GM19397 (cell line): ENCODE measurements at regions not wholly inside any gene's neighbourhood (a gene's known extent, or its start where the extent isn't known, plus 50 kb on each side); places are given as distances from the start of the nearest gene placed in this dataset.

Source experiments
- ATAC-seq: cut with Tn5 transposase; IDR thresholded peaks from one replicate; pipeline ENCODE4 v1.9.1; 2021; ENCODE audit warnings: mild to moderate bottlenecking, moderate library complexity; ENCODE audit not compliant: unreplicated experiment

DNA sequence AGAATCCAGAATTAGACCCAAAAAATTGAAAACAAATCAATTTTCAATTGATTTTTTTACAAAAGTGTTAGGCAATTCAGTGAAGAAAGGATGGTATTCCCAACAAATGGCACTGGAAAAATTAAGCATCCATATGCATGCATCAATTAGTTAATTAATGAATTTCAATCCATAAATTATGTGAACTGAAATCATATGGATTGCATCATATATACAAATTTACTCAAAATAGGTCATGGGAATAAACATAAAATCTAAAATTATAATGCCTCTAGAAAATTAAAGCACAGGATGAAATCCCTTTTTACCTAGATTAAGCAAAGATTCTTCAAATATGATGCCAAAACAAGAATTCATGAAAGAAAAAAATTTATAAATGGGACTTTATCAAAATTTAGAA, 213.9 kb upstream of the KLHL29 start:
- no peak for ATAC-seq

DNA sequence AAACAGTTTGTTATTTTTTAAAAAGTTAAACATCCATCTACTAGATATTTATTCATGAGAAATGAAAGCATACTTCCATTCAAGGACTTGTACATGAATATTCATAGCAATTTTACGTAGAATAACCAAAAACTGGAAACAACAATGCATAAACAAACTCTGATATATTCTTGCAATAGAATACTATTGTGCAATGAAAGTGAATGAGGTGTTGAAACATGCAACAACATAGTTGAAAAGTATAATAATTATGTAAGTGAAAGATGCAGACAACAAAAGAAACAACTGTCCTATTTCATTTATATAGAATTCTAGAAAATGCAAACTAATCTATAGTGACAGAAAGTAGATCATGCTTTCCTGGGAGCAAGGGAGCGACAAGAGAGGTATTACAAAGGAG, 206.6 kb upstream of the KLHL29 start:
- ATAC-seq, result no peak

GRCh38 chr2:23183733-23184132, 201.2 kb upstream of the KLHL29 start:
- no peak for ATAC-seq

DNA sequence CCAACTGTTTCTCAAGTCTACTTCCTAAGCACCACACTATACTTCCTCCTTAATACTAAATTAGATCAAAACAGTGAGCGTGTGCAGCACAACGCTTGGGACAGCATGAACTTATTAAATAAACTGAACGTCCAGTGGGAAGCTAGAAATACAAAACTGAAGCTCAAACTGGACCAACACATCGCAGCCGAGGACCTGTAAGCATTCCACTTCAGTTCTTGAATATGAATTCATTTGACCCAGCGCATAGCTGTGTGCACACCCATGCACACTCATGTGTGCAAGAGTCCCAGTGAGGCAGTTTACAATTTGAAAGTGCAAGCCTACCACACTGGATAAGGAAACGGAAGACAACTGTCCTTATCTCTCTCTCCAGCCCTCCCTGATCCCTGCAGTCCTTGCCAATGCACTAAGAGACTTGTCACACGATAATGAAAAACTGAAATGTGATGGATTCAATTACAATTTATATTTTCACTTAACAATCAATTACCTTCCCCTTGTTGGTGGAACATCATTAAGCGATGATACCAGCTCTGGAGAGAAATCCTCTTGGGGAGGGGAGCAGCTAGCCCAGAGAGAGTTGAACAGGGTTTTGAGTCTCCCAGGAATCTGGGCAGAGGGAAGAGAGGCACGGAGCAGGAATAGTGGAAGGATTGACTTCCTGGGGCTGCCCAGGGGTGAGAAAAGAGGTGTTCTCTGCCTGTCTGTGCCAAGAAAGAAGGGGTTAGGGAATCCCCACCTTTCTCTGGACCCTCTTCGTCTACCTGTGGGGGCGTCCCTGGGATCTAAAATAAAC, 186.5 kb upstream of the KLHL29 start:
- ATAC-seq, result no peak

- ATAC-seq, result no peak
Observed at GRCh38 chr2:23199115-23199918, 185.7 kb upstream of the KLHL29 start.

- no peak for ATAC-seq
Observed at GRCh38 chr2:23200068-23200786, 184.8 kb upstream of the KLHL29 start.

- ATAC-seq, result no peak
Observed at GRCh38 chr2:23200787-23201114, 184.2 kb upstream of the KLHL29 start.

DNA sequence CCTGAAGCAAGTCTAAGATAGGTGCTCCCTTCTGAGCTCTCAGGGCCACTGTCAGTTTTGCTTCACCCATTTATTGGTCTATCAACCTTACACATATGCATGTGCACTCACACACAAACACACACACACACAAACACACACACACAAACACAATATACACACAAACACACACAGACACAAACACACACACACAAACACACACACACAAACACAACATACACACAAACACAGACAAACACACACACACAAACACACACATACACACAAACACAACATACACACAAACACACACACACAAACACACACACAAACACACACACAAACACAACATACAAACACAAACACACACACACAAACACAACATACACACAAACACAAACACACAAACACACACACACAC, 181.6 kb upstream of the KLHL29 start:
- ATAC-seq, result no peak

DNA sequence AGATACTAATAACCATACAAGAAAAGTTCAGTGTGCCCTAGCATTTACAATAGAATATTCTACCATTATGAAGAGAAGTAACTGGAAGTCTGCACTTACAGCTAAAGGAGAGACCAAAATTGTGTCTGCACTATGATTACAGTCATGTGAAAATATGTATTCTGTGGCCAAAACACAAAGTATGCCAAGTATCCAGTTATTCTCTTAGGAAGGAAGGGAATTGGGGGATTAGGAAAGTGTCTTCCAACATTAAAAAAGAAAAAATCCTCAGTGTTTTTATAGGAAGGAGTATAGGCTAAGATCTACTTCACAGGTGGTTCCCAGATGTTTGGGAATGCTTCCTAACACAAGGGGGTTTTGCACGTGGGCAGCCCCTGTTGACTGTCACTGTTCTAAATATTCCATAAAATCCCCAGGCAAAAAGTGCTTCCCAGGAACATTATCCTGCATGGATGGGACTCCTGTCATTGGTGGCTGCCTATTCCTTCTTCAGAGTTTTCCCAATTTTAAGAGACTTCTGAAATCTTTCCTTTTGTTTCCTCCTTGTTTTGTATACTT, 180.2 kb upstream of the KLHL29 start:
- no peak for ATAC-seq

DNA sequence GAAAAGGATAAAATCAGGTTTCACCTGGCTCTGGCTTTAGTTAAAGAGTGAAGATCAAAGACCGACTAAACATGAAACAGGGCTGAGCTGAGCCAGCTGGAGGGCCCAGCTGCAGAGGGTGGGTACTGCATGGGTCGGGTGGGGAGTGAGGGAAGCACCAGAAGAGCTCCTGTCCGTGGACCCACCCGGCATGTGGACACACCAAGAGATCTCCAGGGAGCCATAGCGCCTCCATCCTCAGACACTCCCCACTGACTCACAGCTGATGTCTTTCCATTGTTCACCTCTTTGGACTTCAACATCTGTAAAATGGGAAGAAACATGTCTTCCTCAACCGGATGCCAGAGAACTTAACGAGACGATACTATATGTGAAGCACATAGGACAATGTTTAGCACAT, 178.3 kb upstream of the KLHL29 start:
- no peak for ATAC-seq

DNA sequence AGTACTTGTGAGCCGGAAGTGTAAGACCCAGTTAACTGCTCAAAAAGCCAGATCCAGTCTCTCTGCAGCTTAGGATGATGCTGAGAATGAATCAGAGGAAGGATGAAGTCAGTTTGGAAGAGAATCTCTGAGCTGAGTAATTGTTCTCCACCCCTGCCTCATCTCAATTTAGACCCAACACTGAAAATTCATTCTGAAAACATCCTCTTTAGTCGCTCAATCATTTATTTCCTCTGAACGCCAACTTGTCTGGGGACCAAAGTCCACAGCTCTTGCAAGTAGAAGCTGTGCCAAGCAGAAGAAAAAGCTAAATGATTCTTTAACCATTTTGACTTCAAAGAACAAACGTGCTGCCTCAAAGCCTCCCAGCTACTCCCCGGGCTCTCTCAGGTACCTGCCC, 177.1 kb upstream of the KLHL29 start:
- no peak for ATAC-seq

- ATAC-seq, result no peak
Observed at GRCh38 chr2:23208339-23208738, 176.6 kb upstream of the KLHL29 start.

DNA sequence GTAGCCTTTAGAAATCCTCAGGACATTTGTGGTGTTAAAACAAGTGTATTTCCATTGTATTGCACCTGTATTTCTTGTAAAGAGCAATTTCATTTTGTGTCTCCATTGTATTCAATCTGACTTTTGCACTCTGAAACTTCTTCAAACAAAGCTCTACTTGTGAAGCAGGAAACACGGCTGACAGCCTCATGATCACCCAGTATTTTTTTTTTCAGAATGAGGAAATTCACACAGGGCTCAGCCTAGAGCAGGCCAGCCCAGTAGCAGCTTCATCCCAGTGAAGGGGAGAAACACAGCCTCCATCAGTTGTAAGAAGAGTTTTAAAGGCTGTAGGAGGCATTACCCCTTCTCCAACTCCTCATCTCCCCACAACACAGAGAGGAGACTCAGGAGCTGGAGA, 175.9 kb upstream of the KLHL29 start:
- no peak for ATAC-seq

- ATAC-seq, result no peak
Observed at GRCh38 chr2:23211987-23212583, 172.9 kb upstream of the KLHL29 start.

GRCh38 chr2:23213196-23213595, 171.8 kb upstream of the KLHL29 start:
- ATAC-seq, result no peak

- no peak for ATAC-seq
Observed at GRCh38 chr2:23215016-23215415, 170.0 kb upstream of the KLHL29 start.

DNA sequence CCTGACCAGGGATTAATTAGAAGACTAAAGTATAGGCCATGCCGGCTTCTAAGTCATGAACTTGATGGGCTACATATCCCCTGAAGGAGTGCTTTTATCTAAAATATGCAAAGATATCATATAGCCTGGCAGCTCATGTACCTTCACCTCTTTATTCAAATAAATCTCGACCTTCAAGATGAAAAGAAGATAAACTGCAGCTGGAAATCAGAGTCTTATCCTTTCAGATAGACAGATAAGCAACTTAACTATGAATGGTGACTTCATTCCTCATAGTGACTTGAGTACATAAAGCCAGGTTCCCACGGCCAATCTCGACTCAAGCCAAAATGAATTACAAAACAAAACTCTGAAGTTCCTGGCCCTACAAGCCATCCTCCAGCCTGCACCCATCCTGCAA, 165.3 kb upstream of the KLHL29 start:
- ATAC-seq, result no peak

DNA sequence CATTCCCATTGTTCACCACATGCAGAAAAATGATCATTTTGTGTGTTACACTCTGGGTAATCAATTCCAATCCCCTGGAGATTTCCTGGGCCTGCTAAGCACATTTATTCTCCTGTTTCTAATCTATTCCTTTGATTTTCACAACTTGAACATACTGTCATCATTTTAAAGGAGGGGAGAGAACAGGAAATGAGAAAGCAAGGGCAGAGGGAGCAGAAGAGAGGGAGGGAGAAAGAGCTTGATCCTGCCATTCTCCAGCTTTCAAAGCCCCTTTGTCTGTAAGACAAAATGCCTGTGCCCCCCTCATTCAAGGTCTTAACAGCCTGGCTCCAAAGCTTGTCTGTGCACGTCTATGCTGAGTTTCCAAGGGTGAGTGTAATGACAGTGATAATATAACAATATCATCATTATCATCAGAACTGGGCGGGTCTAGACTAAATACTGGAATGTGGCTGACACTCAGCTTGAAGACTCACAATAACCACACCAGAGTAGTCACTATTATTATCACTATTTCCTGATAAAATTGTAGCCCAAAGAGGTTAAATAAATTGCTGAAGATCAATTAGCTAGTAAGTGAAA, 164.4 kb upstream of the KLHL29 start:
- ATAC-seq, result no peak

DNA sequence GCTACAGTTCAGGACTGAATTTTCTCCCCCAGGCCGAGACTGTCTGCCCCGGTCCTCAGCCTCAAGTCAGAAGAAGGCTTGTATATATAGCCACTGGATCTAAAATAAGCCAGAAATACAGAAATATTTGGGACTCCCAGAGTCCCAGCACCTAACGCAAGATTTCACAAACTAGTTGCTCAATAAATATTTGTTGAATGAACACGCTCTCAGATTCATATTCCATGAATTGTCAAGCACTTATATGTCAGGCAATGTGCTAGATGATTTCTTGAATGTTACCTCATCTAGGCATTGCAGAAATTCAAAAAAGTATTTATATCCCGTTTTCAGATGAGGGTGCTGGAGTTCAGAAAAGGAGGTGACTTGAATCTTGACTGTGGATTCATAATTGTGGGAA, 163.7 kb upstream of the KLHL29 start:
- ATAC-seq, result no peak

DNA sequence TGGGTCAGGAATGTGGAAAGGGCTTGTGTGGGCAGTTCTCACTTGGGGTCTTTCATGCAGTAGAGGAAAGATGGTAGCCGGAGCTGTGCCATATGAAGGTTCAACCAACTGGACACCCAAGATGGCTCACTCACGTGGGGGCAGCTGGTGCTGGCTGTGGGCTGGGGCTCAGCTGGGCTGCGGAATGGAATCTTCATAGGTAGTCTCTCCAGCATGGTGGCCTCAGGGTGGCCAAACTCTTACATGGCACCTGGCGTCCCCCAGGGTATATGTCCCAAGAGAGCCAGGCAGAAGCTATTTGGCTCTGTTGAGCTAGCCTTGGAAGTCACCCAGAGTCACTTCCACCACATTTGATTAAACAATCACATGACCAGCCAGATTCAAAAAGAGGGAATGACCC, 163.1 kb upstream of the KLHL29 start:
- no peak for ATAC-seq

DNA sequence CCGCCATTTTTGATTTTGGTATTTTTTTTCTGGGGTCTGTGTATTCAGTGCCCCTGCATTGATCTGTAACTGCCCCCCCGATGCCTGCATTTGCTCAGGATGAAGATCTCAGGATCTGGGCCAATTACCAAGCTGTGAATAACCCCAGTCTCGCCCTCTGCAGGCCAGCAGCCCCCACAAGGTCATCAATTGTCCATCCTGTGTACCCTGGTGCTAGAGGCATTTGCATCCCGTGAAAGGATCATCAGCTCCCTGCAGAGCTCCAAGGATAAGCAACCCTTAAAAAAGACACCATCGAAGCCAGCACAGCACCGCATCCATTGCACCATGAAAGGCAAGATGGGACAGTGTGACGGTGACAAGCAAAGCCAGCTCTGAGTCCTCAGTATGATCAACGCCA, 154.1 kb upstream of the KLHL29 start:
- ATAC-seq, result no peak
